ENCODE measurements at regions not wholly inside any gene's neighbourhood (a gene's known extent, or its start where the extent isn't known, plus 50 kb on each side); places are given as distances from the start of the nearest gene placed in this dataset.
A peak's percentile ranks its signal among the peaks of the same experiment; 100 is the strongest.

- no peak for DNase-seq
Measured at GRCh38 chr6:108734271-108734922, 113.8 kb upstream of the ARMC2 start.

- no peak for DNase-seq
Measured at GRCh38 chr6:108735310-108736001, 112.8 kb upstream of the ARMC2 start.

- no peak for DNase-seq
Measured at GRCh38 chr6:108736002-108736361, 112.2 kb upstream of the ARMC2 start.

- no peak for DNase-seq
Measured at GRCh38 chr6:108736832-108737231, 111.4 kb upstream of the ARMC2 start.

- peak in 1 of 5 donors; percentile 32 for DNase-seq
Measured at GRCh38 chr6:108737594-108738546, 110.4 kb upstream of the ARMC2 start.

GRCh38 chr6:108738684-108739416 lies 109.4 kb upstream of the ARMC2 start:
- DNase-seq, result no peak

- no peak for DNase-seq
Measured at GRCh38 chr6:108739496-108740330, 108.5 kb upstream of the ARMC2 start.

- no peak for DNase-seq
Measured at GRCh38 chr6:108741331-108741989, 106.8 kb upstream of the ARMC2 start.

- DNase-seq, result no peak
Measured at GRCh38 chr6:108742041-108742440, 106.2 kb upstream of the ARMC2 start.

GRCh38 chr6:108744244-108744972 lies 103.8 kb upstream of the ARMC2 start:
- DNase-seq, result no peak

GRCh38 chr6:108744996-108745395 lies 103.2 kb upstream of the ARMC2 start:
- DNase-seq, result no peak

GRCh38 chr6:108745664-108746336 lies 102.4 kb upstream of the ARMC2 start:
- no peak for DNase-seq

- no peak for DNase-seq
Measured at GRCh38 chr6:108746366-108746765, 101.9 kb upstream of the ARMC2 start.

GRCh38 chr6:108746836-108747575 lies 101.2 kb upstream of the ARMC2 start:
- DNase-seq, result no peak

GRCh38 chr6:108748055-108748454 lies 100.2 kb upstream of the ARMC2 start:
- no peak for DNase-seq

- DNase-seq, result no peak
Measured at GRCh38 chr6:108748959-108749358, 99.3 kb upstream of the ARMC2 start.

- no peak for DNase-seq
Measured at GRCh38 chr6:108750801-108751200, 97.4 kb upstream of the ARMC2 start.

- DNase-seq, result no peak
Measured at GRCh38 chr6:108751282-108751681, 96.9 kb upstream of the ARMC2 start.

All from T-helper 1 cell (primary cell).